ENCODE measurements at regions not wholly inside any gene's neighbourhood (a gene's known extent, or its start where the extent isn't known, plus 50 kb on each side); places are given as distances from the start of the nearest gene placed in this dataset.

DNA sequence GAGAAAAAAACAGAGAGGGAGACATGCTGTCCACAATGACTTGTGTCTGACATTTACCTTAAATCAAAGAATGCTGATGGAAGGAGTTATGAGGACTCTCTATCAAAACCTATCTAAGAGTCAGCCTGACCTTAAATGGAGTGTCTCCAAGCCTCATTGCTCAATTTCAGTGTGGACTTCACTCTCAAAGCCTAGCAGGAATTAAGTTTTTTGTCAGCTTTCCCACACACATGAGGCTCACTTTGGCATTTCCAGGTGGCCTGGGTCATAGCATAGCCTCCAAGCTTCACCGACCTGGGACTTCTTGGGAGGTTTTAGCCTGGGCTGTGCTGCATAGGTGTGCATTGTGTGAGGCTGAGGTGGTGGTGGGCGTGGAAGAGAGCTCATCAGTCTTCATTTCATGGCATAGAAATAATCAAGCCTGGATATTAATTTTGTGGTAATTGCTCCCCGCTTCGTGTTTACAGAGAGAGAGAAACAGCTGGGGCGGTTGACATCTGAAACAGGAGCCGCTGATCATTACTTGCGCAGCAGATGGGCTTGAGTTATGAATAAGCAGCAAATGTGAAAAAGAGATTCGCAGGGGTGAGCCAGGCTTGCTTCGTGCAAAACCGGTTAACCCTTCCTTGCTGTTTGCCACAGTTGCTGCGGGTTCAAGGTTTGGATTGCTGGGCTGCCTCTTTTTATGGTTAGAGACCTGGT lies 647.8 kb downstream of the INHBA start:
- Mint-ChIP-seq H3K9me3 (peaks cover 6% of the 10 kb centered on the region), H3K27ac (no peak overlapping the region), H3K36me3 (ENCODE audit: low read depth) (0 out of 3 replicates have a peak, but pooled peaks cover 4% of the 10 kb centered on the region), H3K4me1 (peaks cover 39% of the 10 kb centered on the region), H3K4me3 (no peak overlapping the region), H3K27me3 (ENCODE audit: insufficient read depth, low read depth, poor library complexity) (peaks cover 14% of the 10 kb centered on the region)
- Histone ChIP-seq H3K9me2 (ENCODE audit: insufficient read depth) (peaks cover 24% of the 10 kb centered on the region), H3K4me3 (no peak overlapping the region), H3K27me3 (ENCODE audit: insufficient read depth) (peaks cover 3% of the 10 kb centered on the region; the same call in 1 of the 2 replicates), H3F3A (replicated peaks; ENCODE audit: low read depth) (no peaks in the 10 kb centered on the region), H3K36me3 (ENCODE audit: insufficient read depth) (no peaks in the 10 kb centered on the region; the same call in 1 of the 2 replicates), H3K79me2 (replicated peaks; ENCODE audit: insufficient read depth) (no peaks in the 10 kb centered on the region), H3K4me1 (ENCODE audit: insufficient read depth) (no peaks in the 10 kb centered on the region), H3K27ac (ENCODE audit: low read depth) (no peak overlapping the region), H3K4me2 (no peak overlapping the region), H2AFZ (no peak overlapping the region), H4K20me1 (replicated peaks; ENCODE audit: insufficient read depth) (no peaks in the 10 kb centered on the region)
- ATAC-seq = no peak
- TF ChIP-seq EZH2 (IDR thresholded peaks at IDR 0.05; ENCODE audit: low read depth, unreplicated experiment) (no peak), EZH2phosphoT487 (IDR thresholded peaks at IDR 0.05; ENCODE audit: unreplicated experiment) (no peak), STAT1 (IDR thresholded peaks at IDR 0.05; ENCODE audit: unreplicated experiment) (no peak)
- TF ChIP-seq, protein P1, sequence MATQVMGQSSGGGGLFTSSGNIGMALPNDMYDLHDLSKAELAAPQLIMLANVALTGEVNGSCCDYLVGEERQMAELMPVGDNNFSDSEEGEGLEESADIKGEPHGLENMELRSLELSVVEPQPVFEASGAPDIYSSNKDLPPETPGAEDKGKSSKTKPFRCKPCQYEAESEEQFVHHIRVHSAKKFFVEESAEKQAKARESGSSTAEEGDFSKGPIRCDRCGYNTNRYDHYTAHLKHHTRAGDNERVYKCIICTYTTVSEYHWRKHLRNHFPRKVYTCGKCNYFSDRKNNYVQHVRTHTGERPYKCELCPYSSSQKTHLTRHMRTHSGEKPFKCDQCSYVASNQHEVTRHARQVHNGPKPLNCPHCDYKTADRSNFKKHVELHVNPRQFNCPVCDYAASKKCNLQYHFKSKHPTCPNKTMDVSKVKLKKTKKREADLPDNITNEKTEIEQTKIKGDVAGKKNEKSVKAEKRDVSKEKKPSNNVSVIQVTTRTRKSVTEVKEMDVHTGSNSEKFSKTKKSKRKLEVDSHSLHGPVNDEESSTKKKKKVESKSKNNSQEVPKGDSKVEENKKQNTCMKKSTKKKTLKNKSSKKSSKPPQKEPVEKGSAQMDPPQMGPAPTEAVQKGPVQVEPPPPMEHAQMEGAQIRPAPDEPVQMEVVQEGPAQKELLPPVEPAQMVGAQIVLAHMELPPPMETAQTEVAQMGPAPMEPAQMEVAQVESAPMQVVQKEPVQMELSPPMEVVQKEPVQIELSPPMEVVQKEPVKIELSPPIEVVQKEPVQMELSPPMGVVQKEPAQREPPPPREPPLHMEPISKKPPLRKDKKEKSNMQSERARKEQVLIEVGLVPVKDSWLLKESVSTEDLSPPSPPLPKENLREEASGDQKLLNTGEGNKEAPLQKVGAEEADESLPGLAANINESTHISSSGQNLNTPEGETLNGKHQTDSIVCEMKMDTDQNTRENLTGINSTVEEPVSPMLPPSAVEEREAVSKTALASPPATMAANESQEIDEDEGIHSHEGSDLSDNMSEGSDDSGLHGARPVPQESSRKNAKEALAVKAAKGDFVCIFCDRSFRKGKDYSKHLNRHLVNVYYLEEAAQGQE (IDR thresholded peaks at IDR 0.05; ENCODE audit: unreplicated experiment) = no peak
- no peak for DNase-seq (ENCODE audit: low spot score)

DNA sequence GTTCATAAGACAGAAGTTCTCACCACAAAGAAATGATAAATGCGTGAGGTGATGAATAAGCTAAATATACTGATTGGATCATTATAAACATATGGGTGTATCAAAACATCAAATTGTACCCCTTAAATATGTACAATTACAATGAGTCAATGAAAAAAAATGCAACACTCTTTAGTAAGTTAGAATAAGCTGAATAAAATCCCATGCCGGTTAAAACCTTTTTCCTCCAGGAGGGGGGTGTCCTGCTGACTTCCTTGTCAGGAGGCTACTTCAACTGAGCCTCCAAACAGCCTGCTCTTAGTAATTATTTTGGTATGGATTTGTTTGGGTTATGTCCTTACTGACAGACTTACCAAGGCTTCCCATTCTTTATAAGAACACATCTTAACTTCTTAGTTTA lies 649.1 kb downstream of the INHBA start:
- Histone ChIP-seq H3K27me3 (ENCODE audit: insufficient read depth) (no peaks in the 10 kb centered on the region), H3K79me2 (replicated peaks; ENCODE audit: insufficient read depth) (no peaks in the 10 kb centered on the region), H3K36me3 (ENCODE audit: insufficient read depth) (no peaks in the 10 kb centered on the region; the same call in 1 of the 2 replicates), H3K4me1 (ENCODE audit: insufficient read depth) (no peaks in the 10 kb centered on the region), H3K27ac (ENCODE audit: low read depth) (no peak overlapping the region), H2AFZ (no peak overlapping the region), H3F3A (replicated peaks; ENCODE audit: low read depth) (no peaks in the 10 kb centered on the region), H3K9me2 (ENCODE audit: insufficient read depth) (peaks cover 24% of the 10 kb centered on the region), H3K4me2 (no peak overlapping the region), H4K20me1 (replicated peaks; ENCODE audit: insufficient read depth) (no peaks in the 10 kb centered on the region), H3K4me3 (no peak overlapping the region)
- no peak overlapping the region for H3K27ac Mint-ChIP-seq
- ATAC-seq = no peak
- H3K36me3 Mint-ChIP-seq (ENCODE audit: low read depth) = 0 out of 3 replicates have a peak, but pooled peaks cover 4% of the 10 kb centered on the region
- H3K9me3 Mint-ChIP-seq = peaks cover 6% of the 10 kb centered on the region
- peaks cover 11% of the 10 kb centered on the region for H3K27me3 Mint-ChIP-seq (ENCODE audit: insufficient read depth, low read depth, poor library complexity)
- H3K4me1 Mint-ChIP-seq = peaks cover 26% of the 10 kb centered on the region
- TF ChIP-seq CREB1 (CRISPR knock-in tag; IDR thresholded peaks at IDR 0.05; ENCODE audit: low read depth) (no peak), ZNF331 (CRISPR knock-in tag; IDR thresholded peaks at IDR 0.05; ENCODE audit: low read depth) (no peak), STAT1 (IDR thresholded peaks at IDR 0.05; ENCODE audit: unreplicated experiment) (no peak)
- TF ChIP-seq, protein P2, sequence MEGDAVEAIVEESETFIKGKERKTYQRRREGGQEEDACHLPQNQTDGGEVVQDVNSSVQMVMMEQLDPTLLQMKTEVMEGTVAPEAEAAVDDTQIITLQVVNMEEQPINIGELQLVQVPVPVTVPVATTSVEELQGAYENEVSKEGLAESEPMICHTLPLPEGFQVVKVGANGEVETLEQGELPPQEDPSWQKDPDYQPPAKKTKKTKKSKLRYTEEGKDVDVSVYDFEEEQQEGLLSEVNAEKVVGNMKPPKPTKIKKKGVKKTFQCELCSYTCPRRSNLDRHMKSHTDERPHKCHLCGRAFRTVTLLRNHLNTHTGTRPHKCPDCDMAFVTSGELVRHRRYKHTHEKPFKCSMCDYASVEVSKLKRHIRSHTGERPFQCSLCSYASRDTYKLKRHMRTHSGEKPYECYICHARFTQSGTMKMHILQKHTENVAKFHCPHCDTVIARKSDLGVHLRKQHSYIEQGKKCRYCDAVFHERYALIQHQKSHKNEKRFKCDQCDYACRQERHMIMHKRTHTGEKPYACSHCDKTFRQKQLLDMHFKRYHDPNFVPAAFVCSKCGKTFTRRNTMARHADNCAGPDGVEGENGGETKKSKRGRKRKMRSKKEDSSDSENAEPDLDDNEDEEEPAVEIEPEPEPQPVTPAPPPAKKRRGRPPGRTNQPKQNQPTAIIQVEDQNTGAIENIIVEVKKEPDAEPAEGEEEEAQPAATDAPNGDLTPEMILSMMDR (conservative IDR thresholded peaks at IDR 0.05; ENCODE audit: low read depth in 2 of 2) = no peak
- no peak for DNase-seq (ENCODE audit: low spot score)
- no peak overlapping the region for H3K4me3 Mint-ChIP-seq

Measured in GM23338 (cell line).